ENCODE measurements at regions not wholly inside any gene's neighbourhood (a gene's known extent, or its start where the extent isn't known, plus 50 kb on each side); places are given as distances from the start of the nearest gene placed in this dataset.

DNA sequence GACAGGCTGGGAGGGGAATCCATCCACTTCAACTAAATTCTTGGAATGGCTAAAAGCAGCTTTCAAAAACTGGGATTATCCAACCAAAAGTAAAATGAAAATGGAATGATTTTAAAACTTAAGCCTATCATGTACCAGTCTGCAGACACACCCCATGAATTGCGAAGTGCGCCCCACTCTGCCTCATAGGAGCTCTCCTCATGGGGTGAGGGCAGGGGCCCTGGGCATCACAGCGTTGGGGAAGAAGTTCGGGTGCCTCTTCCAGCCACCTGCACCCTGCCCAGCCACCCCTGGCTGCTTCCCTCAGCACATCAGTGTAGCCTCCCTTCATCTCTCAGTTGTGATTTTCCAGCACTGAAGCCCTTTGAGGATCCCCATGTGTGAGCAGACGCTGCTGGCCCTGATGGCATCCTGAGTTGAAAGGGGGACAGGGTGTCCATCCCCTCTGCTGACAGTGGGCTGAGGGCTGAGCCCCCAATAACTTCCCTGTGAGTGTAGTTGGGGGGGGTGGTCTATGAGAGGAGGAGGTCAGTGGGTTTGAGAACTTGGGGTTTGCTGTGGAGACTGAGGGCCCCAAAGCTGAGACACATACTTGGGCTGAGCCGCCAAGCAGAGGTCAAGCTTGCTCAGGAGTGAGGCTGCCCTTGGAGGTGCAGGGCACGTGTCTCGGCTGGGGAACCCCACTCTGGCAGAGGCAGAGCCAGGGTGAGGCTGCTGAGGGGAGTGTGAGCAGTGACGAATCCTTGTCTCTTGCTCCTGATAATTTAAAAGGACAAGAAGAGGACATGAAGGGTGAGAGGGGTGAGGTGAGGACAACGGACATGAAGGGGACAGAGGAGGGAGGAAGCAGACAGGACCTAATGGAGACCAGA is 542.1 kb downstream of the TCERG1L start:
- DNase-seq (ENCODE audit: low spot score): no peak

DNA sequence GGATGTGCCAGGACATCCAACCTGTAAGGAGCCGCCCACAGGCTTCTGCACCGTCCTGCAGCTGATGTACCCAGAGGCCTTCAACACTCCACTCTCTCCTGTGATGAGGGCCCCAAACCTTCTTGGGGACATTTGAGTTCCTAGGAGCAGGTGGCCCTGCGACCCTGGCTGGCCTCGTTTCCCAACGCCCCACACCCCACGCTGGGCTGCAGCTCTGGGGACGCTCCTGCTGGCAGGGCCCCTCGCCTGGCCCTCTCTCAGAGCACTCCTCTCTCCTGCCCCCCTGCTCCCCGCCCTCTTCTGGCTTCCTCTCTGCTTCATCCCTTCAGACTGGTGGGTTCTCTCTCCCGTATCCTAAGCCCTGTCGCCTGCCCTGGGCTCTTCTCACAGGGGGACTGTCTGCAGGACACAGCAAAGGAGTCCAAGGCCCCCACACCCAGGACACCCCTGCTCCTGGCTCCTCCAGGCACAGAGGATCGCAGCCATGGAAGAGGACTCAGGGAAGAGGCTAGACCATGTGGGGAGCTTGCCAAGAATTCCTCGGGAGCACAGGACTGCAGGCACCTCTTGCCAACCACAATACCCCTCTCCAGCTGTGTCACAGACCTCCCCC is 541.4 kb downstream of the TCERG1L start:
- DNase-seq (ENCODE audit: low spot score): no peak

GRCh38 chr10:130771491-130771946 is 540.0 kb downstream of the TCERG1L start:
- DNase-seq (ENCODE audit: low spot score): no peak

- no peak for DNase-seq (ENCODE audit: low spot score)
Measured at GRCh38 chr10:130772056-130772455, 539.5 kb downstream of the TCERG1L start.

- DNase-seq (ENCODE audit: low spot score): no peak
Measured at GRCh38 chr10:130772676-130773075, 538.8 kb downstream of the TCERG1L start.

GRCh38 chr10:130773941-130774340 is 537.6 kb downstream of the TCERG1L start:
- DNase-seq (ENCODE audit: low spot score): no peak

- DNase-seq (ENCODE audit: low spot score): no peak
Measured at GRCh38 chr10:130774871-130775270, 536.6 kb downstream of the TCERG1L start.

- no peak for DNase-seq (ENCODE audit: low spot score)
Measured at GRCh38 chr10:130775311-130775710, 536.2 kb downstream of the TCERG1L start.

DNA sequence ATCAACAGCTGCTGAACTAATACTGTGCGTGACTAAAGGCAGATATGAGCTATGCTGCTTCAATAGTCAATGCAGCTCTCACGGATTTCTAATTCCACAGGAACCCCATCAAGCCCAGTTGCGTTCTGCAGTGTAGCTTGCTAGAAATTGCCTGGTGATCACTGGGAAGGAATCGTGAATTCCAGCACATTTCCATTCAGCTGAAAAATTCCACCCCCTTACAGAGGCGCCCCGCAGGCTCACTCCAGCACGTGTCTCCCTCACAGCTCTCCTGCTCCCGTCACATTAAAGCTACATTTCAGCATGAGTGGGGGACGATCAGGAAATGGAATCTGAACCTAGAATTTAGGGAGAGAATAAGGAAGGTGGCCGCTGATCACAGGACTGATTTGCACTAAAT is 534.8 kb downstream of the TCERG1L start:
- DNase-seq (ENCODE audit: low spot score): no peak

DNA sequence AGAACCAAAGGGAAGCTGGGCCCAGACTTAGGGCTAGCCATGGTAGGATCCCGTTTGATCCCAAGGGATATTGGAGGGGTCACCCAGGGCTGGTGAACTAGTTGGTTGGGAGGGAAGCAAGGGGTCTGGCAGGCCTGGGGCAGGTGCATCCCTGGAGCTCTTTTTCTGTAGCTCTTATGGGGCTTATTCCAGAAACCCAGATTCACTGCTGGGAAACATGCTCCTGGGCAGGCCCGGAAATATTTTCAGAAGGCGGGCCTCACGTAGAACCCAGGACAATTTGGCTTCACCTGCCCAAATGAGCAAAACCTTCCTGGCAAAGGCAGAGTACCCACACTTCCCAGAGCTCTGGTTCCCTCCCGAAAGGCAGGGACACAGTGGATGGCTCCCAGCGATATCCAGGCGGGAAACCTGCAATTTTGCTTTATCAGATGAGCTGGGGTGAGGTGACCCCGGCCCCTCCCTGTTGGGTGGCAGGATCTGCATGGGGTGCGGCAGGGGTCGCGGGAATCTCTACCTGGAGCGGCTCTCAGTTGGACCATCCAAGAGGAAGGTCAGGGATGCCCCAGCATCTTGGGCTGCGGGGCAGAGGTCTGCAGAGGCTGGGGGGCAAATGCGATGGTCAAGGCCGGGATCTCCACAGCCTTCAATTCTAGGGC is 533.9 kb downstream of the TCERG1L start:
- no peak for DNase-seq (ENCODE audit: low spot score)

DNA sequence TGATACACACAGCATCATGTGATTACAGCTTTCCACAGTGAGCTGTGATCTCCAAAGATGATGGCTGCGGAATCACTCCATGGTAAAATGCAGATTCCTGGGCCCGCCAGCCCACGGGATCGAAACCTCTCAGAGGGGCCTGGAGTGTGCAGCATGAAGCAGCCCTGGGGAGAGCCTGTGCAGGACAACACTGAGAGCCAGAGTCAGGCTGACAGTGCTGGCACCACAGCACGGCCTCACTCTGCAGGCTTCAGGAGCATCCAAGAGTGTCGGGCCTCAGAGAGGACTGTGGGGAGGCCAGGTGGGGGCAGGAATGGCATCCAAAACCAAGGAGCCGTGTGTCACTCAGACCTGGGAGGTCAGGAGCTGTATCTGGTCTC is 533.4 kb downstream of the TCERG1L start:
- no peak for DNase-seq (ENCODE audit: low spot score)

DNA sequence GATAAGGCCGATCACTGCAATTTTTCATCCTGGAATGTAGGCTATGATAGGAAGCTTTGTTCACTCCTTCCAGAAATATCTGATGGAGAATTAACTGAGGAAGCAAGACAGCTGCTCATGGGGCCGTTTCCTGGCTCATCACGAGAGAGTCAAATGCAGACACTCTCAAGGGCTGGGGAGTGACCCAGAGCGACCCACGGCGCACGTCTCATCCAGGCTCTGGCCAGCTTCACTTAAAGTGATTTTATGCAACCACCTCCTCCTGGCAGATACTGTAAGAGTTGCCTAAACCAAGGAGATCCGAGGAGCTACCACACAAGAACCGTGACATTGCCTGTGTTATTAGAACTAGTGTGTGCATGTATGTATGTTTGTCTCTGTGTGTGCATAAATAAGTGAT is 530.8 kb downstream of the TCERG1L start:
- DNase-seq (ENCODE audit: low spot score): no peak

DNA sequence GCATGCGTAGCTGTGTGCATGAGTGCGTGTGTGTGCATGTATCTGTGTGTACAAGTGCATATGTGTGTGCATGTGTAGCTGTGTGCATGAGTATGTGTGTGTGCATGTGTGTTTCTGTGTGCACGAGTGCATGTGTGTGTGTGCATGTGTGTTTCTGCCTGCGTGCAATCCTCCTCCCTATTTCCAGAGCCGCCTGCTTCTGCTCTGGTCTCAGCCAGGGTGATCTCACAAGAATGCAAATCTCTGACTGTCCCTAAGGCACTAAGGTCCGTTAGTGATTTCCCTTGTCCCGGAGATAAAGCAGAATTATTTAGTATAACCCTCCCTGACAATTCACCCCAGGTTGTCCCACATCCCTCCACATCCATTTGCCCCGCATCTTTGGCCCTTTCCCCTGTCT is 530.3 kb downstream of the TCERG1L start:
- DNase-seq (ENCODE audit: low spot score): no peak

- no peak for DNase-seq (ENCODE audit: low spot score)
Measured at GRCh38 chr10:130781623-130782022, 529.9 kb downstream of the TCERG1L start.

DNA sequence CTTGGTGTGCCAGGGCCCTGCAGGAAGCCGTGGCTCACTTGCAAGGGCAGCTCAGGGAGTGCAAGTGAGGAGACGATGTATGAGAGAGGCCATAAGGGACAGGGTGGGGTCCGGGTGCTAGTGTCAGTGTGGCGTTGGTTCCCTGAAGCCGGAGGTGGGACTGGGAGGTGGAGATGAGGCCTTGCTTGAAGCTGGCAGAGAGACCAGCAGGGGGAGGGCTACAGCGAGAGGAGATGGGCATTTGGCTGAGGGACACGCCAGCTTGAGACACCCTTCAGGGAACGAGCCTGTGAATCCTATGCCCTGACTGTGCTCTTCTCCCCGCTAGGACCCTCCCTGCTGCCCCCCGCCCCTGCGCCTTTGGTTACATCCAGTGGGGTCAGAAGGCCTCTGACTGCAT is 529.1 kb downstream of the TCERG1L start:
- DNase-seq (ENCODE audit: low spot score): no peak

DNA sequence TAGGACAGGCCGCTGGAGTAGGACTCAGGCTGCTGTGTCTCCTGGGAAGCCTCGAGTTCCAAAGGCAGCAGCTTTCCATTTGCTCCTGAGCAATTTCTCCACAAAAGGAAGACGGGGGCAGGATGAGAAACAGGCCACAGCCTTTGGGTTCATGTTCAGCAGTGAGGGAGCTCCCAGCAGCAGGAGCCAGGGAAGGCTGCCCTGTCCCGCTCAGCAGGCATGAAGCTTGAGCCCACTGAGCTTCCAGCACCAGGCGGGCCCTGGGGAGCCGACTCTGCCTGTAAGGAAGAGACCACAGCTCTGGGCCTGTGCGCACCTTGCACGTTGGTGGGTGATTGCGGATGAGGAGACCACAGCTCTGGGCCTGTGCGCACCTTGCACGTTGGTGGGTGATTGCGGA is 527.2 kb downstream of the TCERG1L start:
- DNase-seq (ENCODE audit: low spot score): no peak

DNA sequence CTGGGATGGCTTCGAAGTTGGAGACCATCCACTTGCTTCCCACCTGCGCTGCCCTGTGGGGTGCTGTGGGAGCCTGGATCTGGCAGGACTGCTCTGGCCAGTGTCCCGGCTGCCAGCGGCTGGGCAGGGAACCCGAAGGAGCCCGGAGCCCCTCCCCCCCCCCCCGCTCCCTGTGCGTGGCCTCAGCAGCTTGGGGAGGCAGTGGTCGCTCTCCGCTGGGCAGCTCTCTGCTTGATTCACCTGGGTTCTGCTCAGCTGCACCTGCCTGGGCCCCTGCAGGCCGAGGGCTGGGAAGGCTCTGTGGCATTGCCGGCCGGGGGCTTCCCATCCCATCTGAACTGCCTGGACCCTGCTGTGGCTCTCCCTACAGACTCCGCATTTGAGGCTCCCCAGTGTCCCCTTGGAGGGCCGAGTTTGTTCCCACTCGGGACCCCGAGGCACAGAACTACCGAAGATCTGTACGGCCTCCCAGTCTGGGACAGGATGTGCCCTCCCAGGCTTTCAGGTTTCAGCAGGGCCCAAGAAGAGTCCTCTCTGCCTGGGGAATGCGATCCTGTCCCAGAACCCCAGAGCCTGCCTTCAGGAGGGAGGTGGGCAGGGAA is 525.1 kb downstream of the TCERG1L start:
- DNase-seq (ENCODE audit: low spot score): no peak

GRCh38 chr10:130787243-130787642 is 524.3 kb downstream of the TCERG1L start:
- DNase-seq (ENCODE audit: low spot score): no peak

GRCh38 chr10:130787821-130788220 is 523.7 kb downstream of the TCERG1L start:
- DNase-seq (ENCODE audit: low spot score): no peak

GRCh38 chr10:130790339-130790738 is 521.2 kb downstream of the TCERG1L start:
- no peak for DNase-seq (ENCODE audit: low spot score)

- no peak for DNase-seq (ENCODE audit: low spot score)
Measured at GRCh38 chr10:130792096-130792845, 519.2 kb downstream of the TCERG1L start.

GRCh38 chr10:130795819-130796218 is 515.7 kb downstream of the TCERG1L start:
- no peak for DNase-seq (ENCODE audit: low spot score)

All from LoVo (cell line).